GM12873 (cell line): ENCODE measurements at regions not wholly inside any gene's neighbourhood (a gene's known extent, or its start where the extent isn't known, plus 50 kb on each side); places are given as distances from the start of the nearest gene placed in this dataset.

Experiments
- TF ChIP-seq, protein P1 (sequence below): IDR thresholded peaks from 2 replicates; pipeline ENCODE4 v1.5.1; 2012; ENCODE audit warnings: low read depth, mild to moderate bottlenecking, moderate library complexity, low read length, control low read depth; ENCODE audit not compliant: insufficient read depth; ENCODE audit errors: missing control alignments

DNA sequence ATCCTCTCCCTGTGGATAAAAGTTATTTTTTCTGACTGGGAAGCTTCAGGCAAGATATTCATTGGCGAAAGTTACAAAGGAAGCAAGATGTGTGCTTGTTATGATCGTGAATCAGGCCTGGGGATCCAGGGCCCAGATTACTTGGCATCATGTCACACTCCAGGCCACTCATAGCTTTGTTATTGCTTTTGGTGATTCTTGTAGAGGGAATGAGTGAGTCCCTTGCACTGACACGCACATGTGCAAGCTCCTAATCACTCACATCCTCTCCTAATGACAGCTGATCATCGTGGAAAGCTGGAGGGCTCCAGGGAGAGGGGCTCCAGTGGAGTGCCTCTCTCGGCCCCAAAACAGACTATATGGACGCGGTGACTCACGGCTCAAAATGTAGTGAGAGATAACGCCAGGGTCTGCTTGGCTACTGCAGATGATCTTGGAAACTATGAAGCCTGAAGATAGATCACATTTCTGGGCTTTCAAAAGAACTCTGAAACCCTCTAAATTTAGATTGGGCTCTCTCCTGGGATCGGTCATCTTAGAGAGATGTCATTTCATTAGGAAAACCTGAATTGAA, 481.1 kb upstream of the USP24 start:
- TF ChIP-seq, protein P1, sequence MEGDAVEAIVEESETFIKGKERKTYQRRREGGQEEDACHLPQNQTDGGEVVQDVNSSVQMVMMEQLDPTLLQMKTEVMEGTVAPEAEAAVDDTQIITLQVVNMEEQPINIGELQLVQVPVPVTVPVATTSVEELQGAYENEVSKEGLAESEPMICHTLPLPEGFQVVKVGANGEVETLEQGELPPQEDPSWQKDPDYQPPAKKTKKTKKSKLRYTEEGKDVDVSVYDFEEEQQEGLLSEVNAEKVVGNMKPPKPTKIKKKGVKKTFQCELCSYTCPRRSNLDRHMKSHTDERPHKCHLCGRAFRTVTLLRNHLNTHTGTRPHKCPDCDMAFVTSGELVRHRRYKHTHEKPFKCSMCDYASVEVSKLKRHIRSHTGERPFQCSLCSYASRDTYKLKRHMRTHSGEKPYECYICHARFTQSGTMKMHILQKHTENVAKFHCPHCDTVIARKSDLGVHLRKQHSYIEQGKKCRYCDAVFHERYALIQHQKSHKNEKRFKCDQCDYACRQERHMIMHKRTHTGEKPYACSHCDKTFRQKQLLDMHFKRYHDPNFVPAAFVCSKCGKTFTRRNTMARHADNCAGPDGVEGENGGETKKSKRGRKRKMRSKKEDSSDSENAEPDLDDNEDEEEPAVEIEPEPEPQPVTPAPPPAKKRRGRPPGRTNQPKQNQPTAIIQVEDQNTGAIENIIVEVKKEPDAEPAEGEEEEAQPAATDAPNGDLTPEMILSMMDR: no peak

GRCh38 chr1:55695552-55695951, 480.4 kb upstream of the USP24 start:
- TF ChIP-seq, protein P1: no peak

GRCh38 chr1:55695151-55695550, 480.0 kb upstream of the USP24 start:
- TF ChIP-seq, protein P1: no peak

DNA sequence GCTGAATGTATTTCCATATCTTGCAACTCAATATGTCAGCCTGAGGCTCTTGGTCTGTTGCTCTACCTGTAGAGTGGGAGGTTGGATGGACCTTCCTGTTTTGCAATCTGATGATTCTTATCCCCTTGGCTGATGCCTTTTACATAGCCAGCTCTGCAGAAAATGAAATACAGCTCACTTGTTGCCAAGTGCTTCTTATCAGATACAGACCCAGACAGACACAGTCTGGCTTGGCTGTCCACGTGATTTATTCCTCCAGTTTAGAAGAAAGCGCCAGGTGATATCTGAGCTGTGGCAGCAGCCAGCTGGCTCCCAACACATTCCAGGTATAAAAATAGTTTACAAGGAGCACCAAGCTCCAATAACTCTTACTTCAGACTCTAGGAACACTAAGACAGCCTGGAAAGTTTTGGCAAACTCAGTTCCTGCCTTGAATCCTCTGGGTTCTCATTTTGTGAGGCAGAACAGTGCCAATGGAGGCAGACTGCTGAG, 479.2 kb upstream of the USP24 start:
- TF ChIP-seq, protein P1: no peak

GRCh38 chr1:55692726-55693125, 477.6 kb upstream of the USP24 start:
- TF ChIP-seq, protein P1: no peak

DNA sequence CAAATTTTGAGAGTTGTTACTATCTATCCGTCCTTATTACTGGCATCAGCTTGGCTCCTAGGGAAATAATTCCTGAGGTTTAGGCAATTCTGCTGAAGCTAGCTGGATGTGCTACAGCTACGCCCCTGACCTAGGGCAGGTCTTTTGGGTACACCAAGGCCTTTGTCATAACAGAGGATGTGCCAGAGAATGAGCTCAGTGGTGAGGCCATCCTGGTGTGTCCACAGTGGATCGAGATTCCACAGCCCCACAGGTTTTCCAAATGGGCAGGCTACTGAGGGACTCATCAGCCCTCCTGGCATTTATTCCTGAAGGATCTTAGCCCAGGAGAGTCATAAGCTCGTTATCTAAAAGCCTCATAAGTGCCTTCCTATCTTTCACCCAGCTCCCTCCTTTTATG, 475.2 kb upstream of the USP24 start:
- TF ChIP-seq, protein P1: no peak

- TF ChIP-seq, protein P1: no peak
Observed at GRCh38 chr1:55689800-55690199, 474.6 kb upstream of the USP24 start.

GRCh38 chr1:55685560-55685959, 470.4 kb upstream of the USP24 start:
- TF ChIP-seq, protein P1: no peak
